ENCODE measurements at regions not wholly inside any gene's neighbourhood (a gene's known extent, or its start where the extent isn't known, plus 50 kb on each side); places are given as distances from the start of the nearest gene placed in this dataset.

- TF ChIP-seq MLLT10 (CRISPR knock-in tag; IDR thresholded peaks at IDR 0.05) (no peak), GABPA (IDR thresholded peaks at IDR 0.05; ENCODE audit: low read depth, low read length) (no peak), GABPA (CRISPR knock-in tag; IDR thresholded peaks at IDR 0.05; ENCODE audit: low read depth) (no peak), PLRG1 (conservative IDR thresholded peaks at IDR 0.05) (no peak), ZBTB26 (CRISPR knock-in tag; IDR thresholded peaks at IDR 0.05; ENCODE audit: borderline replicate concordance) (no peak), NFRKB (IDR thresholded peaks at IDR 0.05) (no peak), CEBPB (IDR thresholded peaks at IDR 0.05; ENCODE audit: borderline replicate concordance, low read depth, low read length) (no peak), NCOR1 (IDR thresholded peaks at IDR 0.05; ENCODE audit: borderline replicate concordance, low read length) (no peak), MYPOP (CRISPR knock-in tag; IDR thresholded peaks at IDR 0.05) (no peak), MAFK (conservative IDR thresholded peaks at IDR 0.05 in 1 of 2, IDR thresholded peaks at IDR 0.05 in 1 of 2; ENCODE audit: low read length in 2 of 2) (no peak), CENPX (CRISPR knock-in tag; IDR thresholded peaks at IDR 0.05) (no peak)
Measured at GRCh38 chr6:165988302-165988756, 179.3 kb downstream of the TBXT start.
